Stimulated activated CD4-positive, alpha-beta T cell treated with anti-CD3 and anti-CD28 coated beads, Interleukin-12 subunit alpha, Interleukin-12 subunit beta, amount 100 ng/mL, for 24 hours (primary cell): ENCODE measurements at regions not wholly inside any gene's neighbourhood (a gene's known extent, or its start where the extent isn't known, plus 50 kb on each side); places are given as distances from the start of the nearest gene placed in this dataset.
"Not testable (repeated sequence)": the region's sequence is repeated elsewhere in the genome, so short reads cannot be mapped to it uniquely, and the experiment has no call there.

ENCODE experiments used
- DNase-seq, 2 experiments: peaks; one replicate each; pipeline ENCODE4 v3.0.0-alpha.2; 2020; ENCODE audit warnings: low read depth in 2 of 2

- no peak for DNase-seq
Observed at GRCh38 chr17:27065588-27065987, 228.3 kb upstream of the WSB1 start.

GRCh38 chr17:27066315-27066714 lies 227.6 kb upstream of the WSB1 start:
- DNase-seq: no peak

GRCh38 chr17:27069842-27070508 lies 223.9 kb upstream of the WSB1 start:
- no peak for DNase-seq

GRCh38 chr17:27070836-27071235 lies 223.1 kb upstream of the WSB1 start:
- DNase-seq: no peak

- no peak for DNase-seq
Observed at GRCh38 chr17:27072885-27073284, 221.0 kb upstream of the WSB1 start.

- no peak for DNase-seq
Observed at GRCh38 chr17:27076814-27077213, 217.1 kb upstream of the WSB1 start.

- no peak for DNase-seq
Observed at GRCh38 chr17:27078296-27078695, 215.6 kb upstream of the WSB1 start.

GRCh38 chr17:27079660-27080059 lies 214.3 kb upstream of the WSB1 start:
- DNase-seq: no peak

- DNase-seq: no peak
Observed at GRCh38 chr17:27081002-27081638, 212.8 kb upstream of the WSB1 start.

GRCh38 chr17:27082023-27082774 lies 211.7 kb upstream of the WSB1 start:
- DNase-seq: no peak

GRCh38 chr17:27082775-27083154 lies 211.1 kb upstream of the WSB1 start:
- no peak for DNase-seq

- no peak for DNase-seq
Observed at GRCh38 chr17:27083408-27084185, 210.3 kb upstream of the WSB1 start.

- DNase-seq: no peak
Observed at GRCh38 chr17:27085517-27085916, 208.4 kb upstream of the WSB1 start.

- DNase-seq: no peak
Observed at GRCh38 chr17:27086526-27086925, 207.4 kb upstream of the WSB1 start.

- no peak for DNase-seq
Observed at GRCh38 chr17:27087935-27088766, 205.8 kb upstream of the WSB1 start.

GRCh38 chr17:27088767-27089078 lies 205.2 kb upstream of the WSB1 start:
- no peak for DNase-seq

GRCh38 chr17:27089079-27089928 lies 204.6 kb upstream of the WSB1 start:
- not testable (repeated sequence) for DNase-seq

- DNase-seq: no peak
Observed at GRCh38 chr17:27089929-27090247, 204.0 kb upstream of the WSB1 start.

- not testable (repeated sequence) for DNase-seq
Observed at GRCh38 chr17:27090450-27091042, 203.4 kb upstream of the WSB1 start.

GRCh38 chr17:27091043-27091497 lies 202.8 kb upstream of the WSB1 start:
- DNase-seq: no peak
